ENCODE measurements at regions not wholly inside any gene's neighbourhood (a gene's known extent, or its start where the extent isn't known, plus 50 kb on each side); places are given as distances from the start of the nearest gene placed in this dataset.

- Histone ChIP-seq H3K9ac (ENCODE audit: extremely low read depth, low read length, poor library complexity, severe bottlenecking) (no peak overlapping the region), H3K27ac (ENCODE audit: low read depth, low read length) (no peak overlapping the region), H3K36me3 (ENCODE audit: control insufficient read depth, insufficient read depth, low read length) (no peaks in the 10 kb centered on the region), H3K4me1 (ENCODE audit: control insufficient read depth, insufficient read depth, low read length) (no peaks in the 10 kb centered on the region), H3K27me3 (ENCODE audit: control insufficient read depth, insufficient read depth, low read length, poor library complexity, severe bottlenecking) (no peaks in the 10 kb centered on the region), H3K9me3 (ENCODE audit: control insufficient read depth, low read length) (no peaks in the 10 kb centered on the region), H3K4me3 (ENCODE audit: low read length) (no peak overlapping the region)
- H3K4me3 Mint-ChIP-seq, result no peak overlapping the region
- H3K9me3 Mint-ChIP-seq, result peaks cover 6% of the 10 kb centered on the region
- no peaks in the 10 kb centered on the region for H3K36me3 Mint-ChIP-seq (ENCODE audit: low read depth)
- no peak overlapping the region for H3K27ac Mint-ChIP-seq
- H3K27me3 Mint-ChIP-seq (ENCODE audit: insufficient read depth), result no peaks in the 10 kb centered on the region
- no peak for DNase-seq
- WGBS, 2 experiments (ENCODE audit: insufficient coverage in 1 of 2, insufficient read length in 1 of 2), result 80 to 97% methylated on average over 3 to 4 of the region's 4 CpGs
- no peak for TF ChIP-seq CTCF (conservative IDR thresholded peaks at IDR 0.05)
- no peaks in the 10 kb centered on the region for H3K4me1 Mint-ChIP-seq
Observed at GRCh38 chr4:189092581-189092980, 848.1 kb upstream of the FRG1 start.

- Mint-ChIP-seq H3K4me1 (no peaks in the 10 kb centered on the region), H3K27ac (no peak overlapping the region), H3K9me3 (peaks cover 6% of the 10 kb centered on the region), H3K4me3 (no peak overlapping the region), H3K27me3 (ENCODE audit: insufficient read depth) (no peaks in the 10 kb centered on the region), H3K36me3 (ENCODE audit: low read depth) (no peaks in the 10 kb centered on the region)
- no peak for TF ChIP-seq CTCF (conservative IDR thresholded peaks at IDR 0.05)
- Histone ChIP-seq H3K4me1 (ENCODE audit: control insufficient read depth, insufficient read depth, low read length) (no peaks in the 10 kb centered on the region), H3K27ac (ENCODE audit: low read depth, low read length) (no peak overlapping the region), H3K36me3 (ENCODE audit: control insufficient read depth, insufficient read depth, low read length) (no peaks in the 10 kb centered on the region), H3K9ac (ENCODE audit: extremely low read depth, low read length, poor library complexity, severe bottlenecking) (no peak overlapping the region), H3K4me3 (ENCODE audit: low read length) (no peak overlapping the region), H3K27me3 (ENCODE audit: control insufficient read depth, insufficient read depth, low read length, poor library complexity, severe bottlenecking) (no peaks in the 10 kb centered on the region), H3K9me3 (ENCODE audit: control insufficient read depth, low read length) (no peaks in the 10 kb centered on the region)
- WGBS, 2 experiments (ENCODE audit: insufficient coverage in 1 of 2, insufficient read length in 1 of 2), result 97 to 100% methylated on average over 4 to 16 of the region's 16 CpGs
- no peak for DNase-seq
Observed at GRCh38 chr4:189096108-189096507, 844.6 kb upstream of the FRG1 start.

GRCh38 chr4:189096717-189097116, 844.0 kb upstream of the FRG1 start:
- Histone ChIP-seq H3K9me3 (ENCODE audit: control insufficient read depth, low read length) (no peaks in the 10 kb centered on the region), H3K4me1 (ENCODE audit: control insufficient read depth, insufficient read depth, low read length) (no peaks in the 10 kb centered on the region), H3K4me3 (ENCODE audit: low read length) (no peak overlapping the region), H3K27me3 (ENCODE audit: control insufficient read depth, insufficient read depth, low read length, poor library complexity, severe bottlenecking) (no peaks in the 10 kb centered on the region), H3K27ac (ENCODE audit: low read depth, low read length) (no peak overlapping the region), H3K36me3 (ENCODE audit: control insufficient read depth, insufficient read depth, low read length) (no peaks in the 10 kb centered on the region), H3K9ac (ENCODE audit: extremely low read depth, low read length, poor library complexity, severe bottlenecking) (no peak overlapping the region)
- Mint-ChIP-seq H3K9me3 (peaks cover 6% of the 10 kb centered on the region), H3K27ac (no peak overlapping the region), H3K36me3 (ENCODE audit: low read depth) (no peaks in the 10 kb centered on the region), H3K27me3 (ENCODE audit: insufficient read depth) (no peaks in the 10 kb centered on the region), H3K4me1 (no peaks in the 10 kb centered on the region), H3K4me3 (no peak overlapping the region)
- 96 to 98% methylated on average over 8 to 25 of the region's 25 CpGs for WGBS, 2 experiments (ENCODE audit: insufficient coverage in 1 of 2, insufficient read length in 1 of 2)
- TF ChIP-seq CTCF (conservative IDR thresholded peaks at IDR 0.05), result peak; percentile 68
- DNase-seq, result peak; percentile 73

Data from endodermal cell (in vitro differentiated cells).